Neuronal stem cell (in vitro differentiated cells): ENCODE measurements at regions not wholly inside any gene's neighbourhood (a gene's known extent, or its start where the extent isn't known, plus 50 kb on each side); places are given as distances from the start of the nearest gene placed in this dataset.

Source experiments
- DNase-seq: peaks from one replicate; pipeline ENCODE4 v3.0.0-alpha.2; 2013; ENCODE audit warnings: low spot score
- H2AFZ ChIP-seq: one replicate; pipeline ENCODE4 v1.6.1; 2013; ENCODE audit warnings: mild to moderate bottlenecking, low read length, inconsistent platforms
- H2AK5ac ChIP-seq: 2 replicates; pipeline ENCODE4 v1.6.1; 2013; ENCODE audit warnings: low read depth, mild to moderate bottlenecking, inconsistent platforms, low read length, moderate library complexity, mixed read lengths
- H2BK120ac ChIP-seq: 2 replicates; pipeline ENCODE4 v1.6.1; 2013; ENCODE audit warnings: low read depth, mild to moderate bottlenecking, inconsistent platforms, low read length, moderate library complexity, mixed read lengths
- H2BK12ac ChIP-seq: one replicate; pipeline ENCODE4 v1.6.1; 2013; ENCODE audit warnings: low read length, inconsistent platforms
- H2BK15ac ChIP-seq: 2 replicates; pipeline ENCODE4 v1.6.1; 2013; ENCODE audit warnings: mild to moderate bottlenecking, low read length, inconsistent platforms, mixed read lengths
- H2BK5ac ChIP-seq: one replicate; pipeline ENCODE4 v1.6.1; 2013; ENCODE audit warnings: inconsistent platforms, mild to moderate bottlenecking, low read length, moderate library complexity
- H3K14ac ChIP-seq: one replicate; pipeline ENCODE4 v1.6.1; 2013; ENCODE audit warnings: low read length, inconsistent platforms
- H3K18ac ChIP-seq: 2 replicates; pipeline ENCODE4 v1.6.1; 2013; ENCODE audit warnings: low read length, inconsistent platforms
- H3K23ac ChIP-seq: 2 replicates; pipeline ENCODE4 v1.6.1; 2013; ENCODE audit warnings: low read depth, mild to moderate bottlenecking, mixed read lengths, low read length, inconsistent platforms; ENCODE audit not compliant: poor library complexity
- H3K27ac ChIP-seq: replicated peaks from 3 replicates; pipeline ENCODE4 v1.5.1; 2013; ENCODE audit warnings: low read length, inconsistent platforms
- H3K27me3 ChIP-seq, 3 experiments: 2 replicates each; pipeline ENCODE4 v1.6.1; 2013; ENCODE audit warnings: low read length in 3 of 3, mild to moderate bottlenecking in 2 of 3, inconsistent platforms in 1 of 3, low read depth in 1 of 3, mixed read lengths in 1 of 3, moderate library complexity in 1 of 3; ENCODE audit not compliant: control insufficient read depth in 3 of 3, insufficient read depth in 3 of 3
- H3K36me3 ChIP-seq, 2 donors: replicated peaks in 1 of 2; 2 replicates each; pipeline ENCODE4 v1.6.1; 2013; ENCODE audit warnings: low read length in 2 of 2; ENCODE audit not compliant: control insufficient read depth in 2 of 2, insufficient read depth in 2 of 2
- H3K4ac ChIP-seq: 2 replicates; pipeline ENCODE4 v1.6.1; 2013; ENCODE audit warnings: inconsistent platforms, mild to moderate bottlenecking, low read length, moderate library complexity
- H3K4me1 ChIP-seq, 2 donors: 1 replicate in 1 of 2; 2 replicates in 1 of 2; pipeline ENCODE4 v1.6.1; 2013; ENCODE audit warnings: low read length in 2 of 2, low read depth in 1 of 2; ENCODE audit not compliant: control insufficient read depth in 2 of 2, insufficient read depth in 1 of 2
- H3K4me2 ChIP-seq: one replicate; pipeline ENCODE4 v1.6.1; 2013; ENCODE audit warnings: mild to moderate bottlenecking, low read length, inconsistent platforms; ENCODE audit not compliant: insufficient read depth, poor library complexity, severe bottlenecking
- H3K4me3 ChIP-seq, 2 donors: 2 replicates each; pipeline ENCODE4 v1.5.1; 2013; ENCODE audit warnings: low read length in 2 of 2, mild to moderate bottlenecking in 2 of 2, inconsistent platforms in 1 of 2, moderate library complexity in 1 of 2
- H3K79me1 ChIP-seq: one replicate; pipeline ENCODE4 v1.6.1; 2013; ENCODE audit warnings: low read depth, mild to moderate bottlenecking, inconsistent platforms, low read length, moderate library complexity
- H3K9ac ChIP-seq: one replicate; pipeline ENCODE4 v1.6.1; 2013; ENCODE audit warnings: mild to moderate bottlenecking, low read depth, low read length, inconsistent platforms; ENCODE audit not compliant: poor library complexity
- H3K9me3 ChIP-seq, 2 donors: replicated peaks in 1 of 2; 2 replicates each; pipeline versions ENCODE3 to v1.6.1; 2013; ENCODE audit warnings: low read length in 2 of 2, mild to moderate bottlenecking in 2 of 2, inconsistent platforms in 1 of 2, low read depth in 1 of 2, mixed read lengths in 1 of 2, moderate library complexity in 1 of 2; ENCODE audit not compliant: control insufficient read depth in 2 of 2, insufficient read depth in 1 of 2
- H4K8ac ChIP-seq: one replicate; pipeline ENCODE4 v1.6.1; 2013; ENCODE audit warnings: low read depth, mild to moderate bottlenecking, inconsistent platforms, low read length, moderate library complexity
- H4K91ac ChIP-seq: one replicate; pipeline ENCODE4 v1.6.1; 2013; ENCODE audit warnings: low read length, low read depth, mild to moderate bottlenecking, inconsistent platforms; ENCODE audit not compliant: poor library complexity
- WGBS, 2 donors: extraction: QIAGEN DNeasy Blood & Tissue Kit; methylation state at CpG; one replicate each; pipeline ENCODE4 v1.1.7; 2013; ENCODE audit warnings: missing lambda C conversion rate in 2 of 2, mixed read lengths in 1 of 2; ENCODE audit not compliant: insufficient read length in 2 of 2, insufficient replicate concordance in 1 of 2; ENCODE audit errors: extremely low coverage in 2 of 2; 5-methylcytosine and 5-hydroxymethylcytosine counted together

GRCh38 chr4:60096676-60097075, 1103.5 kb upstream of the ADGRL3 start:
- WGBS, 2 donors, result no CpG with 5 or more reads among the region's 1 CpG
- no peak overlapping the region for H3K4me3 ChIP-seq

GRCh38 chr4:60116592-60116991, 1083.5 kb upstream of the ADGRL3 start:
- Histone ChIP-seq H2BK120ac (no peak overlapping the region), H2BK12ac (no peak overlapping the region), H3K4me1 (no peaks in the 10 kb centered on the region), H3K79me1 (no peaks in the 10 kb centered on the region), H2BK5ac (no peak overlapping the region), H3K23ac (no peak overlapping the region), H2AK5ac (no peak overlapping the region), H2BK15ac (no peak overlapping the region), H4K91ac (no peak overlapping the region), H3K36me3 (no peaks in the 10 kb centered on the region), H2AFZ (no peak overlapping the region), H3K4me2 (no peak overlapping the region), H3K27me3 (no peaks in the 10 kb centered on the region), H4K8ac (no peak overlapping the region), H3K9ac (no peak overlapping the region), H3K9me3 (no peaks in the 10 kb centered on the region), H3K4ac (no peak overlapping the region), H3K4me3 (no peak overlapping the region), H3K14ac (no peak overlapping the region), H3K18ac (no peak overlapping the region), H3K27ac (no peak overlapping the region)
- DNase-seq, result no peak
- no CpG with 5 or more reads among the region's 3 CpGs for WGBS, 2 donors

More at GRCh38 chr4:60096676-60097075, 1103.5 kb upstream of the ADGRL3 start:
- H2BK5ac ChIP-seq, result no peak overlapping the region
- no peak overlapping the region for H3K18ac ChIP-seq
- H3K9me3 ChIP-seq, result no peaks in the 10 kb centered on the region
- H3K23ac ChIP-seq, result no peak overlapping the region
- H3K4me1 ChIP-seq, result no peaks in the 10 kb centered on the region
- no peak overlapping the region for H4K91ac ChIP-seq
- no peak for DNase-seq
- no peak overlapping the region for H2BK120ac ChIP-seq
- H3K79me1 ChIP-seq, result no peaks in the 10 kb centered on the region
- no peak overlapping the region for H2AK5ac ChIP-seq
- H3K4me2 ChIP-seq, result no peak overlapping the region
- H2BK15ac ChIP-seq, result no peak overlapping the region
- H3K27me3 ChIP-seq, result no peaks in the 10 kb centered on the region
- no peak overlapping the region for H2AFZ ChIP-seq
- H3K27ac ChIP-seq, result no peak overlapping the region
- no peak overlapping the region for H3K9ac ChIP-seq
- no peak overlapping the region for H2BK12ac ChIP-seq
- no peak overlapping the region for H4K8ac ChIP-seq
- H3K4ac ChIP-seq, result no peak overlapping the region
- no peaks in the 10 kb centered on the region for H3K36me3 ChIP-seq
- no peak overlapping the region for H3K14ac ChIP-seq

GRCh38 chr4:60117726-60118323, 1082.3 kb upstream of the ADGRL3 start:
- no peaks in the 10 kb centered on the region for H3K9me3 ChIP-seq
- H2AFZ ChIP-seq, result no peak overlapping the region
- no peak overlapping the region for H2AK5ac ChIP-seq
- H2BK5ac ChIP-seq, result no peak overlapping the region
- H3K23ac ChIP-seq, result no peak overlapping the region
- H3K4me1 ChIP-seq, result no peaks in the 10 kb centered on the region
- H3K9ac ChIP-seq, result no peak overlapping the region
- no peak overlapping the region for H4K91ac ChIP-seq
- no peak overlapping the region for H3K18ac ChIP-seq
- H3K27me3 ChIP-seq, result no peaks in the 10 kb centered on the region
- no peaks in the 10 kb centered on the region for H3K36me3 ChIP-seq
- no peak overlapping the region for H2BK15ac ChIP-seq
- no peak overlapping the region for H3K4me2 ChIP-seq
- no peak for DNase-seq
- WGBS, 2 donors, result no CpG with 5 or more reads among the region's 3 CpGs
- H3K14ac ChIP-seq, result no peak overlapping the region
- no peak overlapping the region for H4K8ac ChIP-seq
- H3K4me3 ChIP-seq, result no peak overlapping the region
- H2BK120ac ChIP-seq, result no peak overlapping the region
- no peaks in the 10 kb centered on the region for H3K79me1 ChIP-seq
- no peak overlapping the region for H3K4ac ChIP-seq
- H3K27ac ChIP-seq, result no peak overlapping the region
- no peak overlapping the region for H2BK12ac ChIP-seq

GRCh38 chr4:60122820-60123219, 1077.3 kb upstream of the ADGRL3 start:
- Histone ChIP-seq H3K36me3 (no peaks in the 10 kb centered on the region), H2BK120ac (no peak overlapping the region), H3K23ac (no peak overlapping the region), H2BK12ac (no peak overlapping the region), H3K27ac (no peak overlapping the region), H2BK15ac (no peak overlapping the region), H3K4me2 (no peak overlapping the region), H3K18ac (no peak overlapping the region), H2AK5ac (no peak overlapping the region), H3K9me3 (no peaks in the 10 kb centered on the region), H2BK5ac (no peak overlapping the region), H3K4me3 (no peak overlapping the region), H3K4me1 (no peaks in the 10 kb centered on the region), H4K8ac (no peak overlapping the region), H3K4ac (no peak overlapping the region), H3K79me1 (no peaks in the 10 kb centered on the region), H2AFZ (no peak overlapping the region), H4K91ac (no peak overlapping the region), H3K27me3 (no peaks in the 10 kb centered on the region), H3K14ac (no peak overlapping the region), H3K9ac (no peak overlapping the region)
- no CpG with 5 or more reads among the region's 6 CpGs for WGBS, 2 donors
- no peak for DNase-seq
